ENCODE measurements at regions not wholly inside any gene's neighbourhood (a gene's known extent, or its start where the extent isn't known, plus 50 kb on each side); places are given as distances from the start of the nearest gene placed in this dataset.
"Not testable (repeated sequence)": the region's sequence is repeated elsewhere in the genome, so short reads cannot be mapped to it uniquely, and the experiment has no call there.

- not testable (repeated sequence) for H3K36me3 Mint-ChIP-seq
These were observed 632.7 kb downstream of the GALC start for GRCh38 chr14:87360246-87360645.

GRCh38 chr14:87351007-87351406 is 642.0 kb downstream of the GALC start:
- Mint-ChIP-seq H3K27me3 (no peaks in the 10 kb centered on the region), H3K4me1 (no peaks in the 10 kb centered on the region), H3K4me3 (no peak overlapping the region), H3K36me3 (no peaks in the 10 kb centered on the region), H3K27ac (no peak overlapping the region), H3K9me3 (peaks cover 4% of the 10 kb centered on the region)
- DNase-seq, result no peak
- POLR2A ChIA-PET, result no interaction called here
- no peak for ATAC-seq (ENCODE audit: low read depth)

More at GRCh38 chr14:87360246-87360645, 632.7 kb downstream of the GALC start:
- H3K27ac Mint-ChIP-seq; H3K4me1 Mint-ChIP-seq; ATAC-seq (ENCODE audit: low read depth); H3K4me3 Mint-ChIP-seq; H3K27me3 Mint-ChIP-seq; POLR2A ChIA-PET; DNase-seq; H3K9me3 Mint-ChIP-seq: not testable (repeated sequence)

- Mint-ChIP-seq H3K4me3 (no peak overlapping the region), H3K27me3 (no peaks in the 10 kb centered on the region), H3K9me3 (peaks cover 3% of the 10 kb centered on the region), H3K4me1 (no peaks in the 10 kb centered on the region), H3K27ac (no peak overlapping the region), H3K36me3 (no peaks in the 10 kb centered on the region)
- DNase-seq, result no peak
- no peak for ATAC-seq (ENCODE audit: low read depth)
- POLR2A ChIA-PET, result no interaction called here
These were observed 643.1 kb downstream of the GALC start for GRCh38 chr14:87349921-87350320.

GRCh38 chr14:87343652-87344051 is 649.3 kb downstream of the GALC start:
- H3K9me3 Mint-ChIP-seq, result peaks cover 4% of the 10 kb centered on the region
- POLR2A ChIA-PET, result no interaction called here

GRCh38 chr14:87334997-87335685 is 657.8 kb downstream of the GALC start:
- no peaks in the 10 kb centered on the region for H3K4me1 Mint-ChIP-seq
- H3K27me3 Mint-ChIP-seq, result no peaks in the 10 kb centered on the region
- ATAC-seq (ENCODE audit: low read depth) (no peak), DNase-seq (no peak)
- H3K9me3 Mint-ChIP-seq, result peaks cover 3% of the 10 kb centered on the region
- POLR2A ChIA-PET, result no interaction called here
- H3K27ac Mint-ChIP-seq, result no peak overlapping the region
- no peak overlapping the region for H3K4me3 Mint-ChIP-seq
- H3K36me3 Mint-ChIP-seq, result no peaks in the 10 kb centered on the region

More at GRCh38 chr14:87343652-87344051, 649.3 kb downstream of the GALC start:
- H3K4me3 Mint-ChIP-seq, result no peak overlapping the region
- H3K36me3 Mint-ChIP-seq, result no peaks in the 10 kb centered on the region
- ATAC-seq (ENCODE audit: low read depth) (no peak), DNase-seq (no peak)
- no peaks in the 10 kb centered on the region for H3K4me1 Mint-ChIP-seq
- H3K27me3 Mint-ChIP-seq, result no peaks in the 10 kb centered on the region
- no peak overlapping the region for H3K27ac Mint-ChIP-seq

GRCh38 chr14:87331991-87332390 is 661.0 kb downstream of the GALC start:
- peaks cover 1% of the 10 kb centered on the region for H3K9me3 Mint-ChIP-seq
- no peak for DNase-seq
- no peak overlapping the region for H3K4me3 Mint-ChIP-seq
- no peaks in the 10 kb centered on the region for H3K4me1 Mint-ChIP-seq
- H3K36me3 Mint-ChIP-seq, result no peaks in the 10 kb centered on the region
- POLR2A ChIA-PET, result no interaction called here
- no peaks in the 10 kb centered on the region for H3K27me3 Mint-ChIP-seq
- no peak for ATAC-seq (ENCODE audit: low read depth)
- H3K27ac Mint-ChIP-seq, result no peak overlapping the region

GRCh38 chr14:87325741-87326140 is 667.2 kb downstream of the GALC start:
- no peaks in the 10 kb centered on the region for H3K27me3 Mint-ChIP-seq
- no peak overlapping the region for H3K27ac Mint-ChIP-seq
- no peak for DNase-seq
- H3K9me3 Mint-ChIP-seq, result peaks cover 3% of the 10 kb centered on the region
- POLR2A ChIA-PET, result no interaction called here
- no peak for ATAC-seq (ENCODE audit: low read depth)
- H3K4me3 Mint-ChIP-seq, result no peak overlapping the region
- no peaks in the 10 kb centered on the region for H3K36me3 Mint-ChIP-seq
- no peaks in the 10 kb centered on the region for H3K4me1 Mint-ChIP-seq

- ATAC-seq (ENCODE audit: low read depth) (no peak), DNase-seq (no peak)
- no peaks in the 10 kb centered on the region for H3K4me1 Mint-ChIP-seq
- no peak overlapping the region for H3K4me3 Mint-ChIP-seq
- H3K27me3 Mint-ChIP-seq, result no peaks in the 10 kb centered on the region
- no peaks in the 10 kb centered on the region for H3K36me3 Mint-ChIP-seq
- H3K27ac Mint-ChIP-seq, result no peak overlapping the region
- POLR2A ChIA-PET, result no interaction called here
- H3K9me3 Mint-ChIP-seq, result peaks cover 3% of the 10 kb centered on the region
These were observed 669.8 kb downstream of the GALC start for GRCh38 chr14:87323191-87323590.

GRCh38 chr14:87321548-87321947 is 671.4 kb downstream of the GALC start:
- ATAC-seq (ENCODE audit: low read depth) (no peak), DNase-seq (no peak)
- Mint-ChIP-seq H3K9me3 (peaks cover 3% of the 10 kb centered on the region), H3K27ac (no peak overlapping the region), H3K27me3 (no peaks in the 10 kb centered on the region), H3K36me3 (no peaks in the 10 kb centered on the region), H3K4me3 (no peak overlapping the region), H3K4me1 (no peaks in the 10 kb centered on the region)
- POLR2A ChIA-PET, result no interaction called here

GRCh38 chr14:87312894-87313205 is 680.1 kb downstream of the GALC start:
- no peaks in the 10 kb centered on the region for H3K36me3 Mint-ChIP-seq
- no peaks in the 10 kb centered on the region for H3K4me1 Mint-ChIP-seq
- no peak for DNase-seq
- no peak for ATAC-seq (ENCODE audit: low read depth)
- no peak overlapping the region for H3K4me3 Mint-ChIP-seq
- H3K27me3 Mint-ChIP-seq, result no peaks in the 10 kb centered on the region
- peaks cover 8% of the 10 kb centered on the region for H3K9me3 Mint-ChIP-seq
- POLR2A ChIA-PET, result no interaction called here
- no peak overlapping the region for H3K27ac Mint-ChIP-seq

GRCh38 chr14:87312169-87312893 is 680.7 kb downstream of the GALC start:
- H3K4me3 Mint-ChIP-seq, result no peak overlapping the region
- no peak overlapping the region for H3K27ac Mint-ChIP-seq
- H3K27me3 Mint-ChIP-seq, result no peaks in the 10 kb centered on the region
- POLR2A ChIA-PET, result no interaction called here
- DNase-seq (no peak), ATAC-seq (ENCODE audit: low read depth) (no peak)
- H3K9me3 Mint-ChIP-seq, result peaks cover 8% of the 10 kb centered on the region
- H3K36me3 Mint-ChIP-seq, result no peaks in the 10 kb centered on the region
- no peaks in the 10 kb centered on the region for H3K4me1 Mint-ChIP-seq

- POLR2A ChIA-PET, result no interaction called here
- H3K9me3 Mint-ChIP-seq, result peaks cover 8% of the 10 kb centered on the region
- no peaks in the 10 kb centered on the region for H3K4me1 Mint-ChIP-seq
- no peaks in the 10 kb centered on the region for H3K27me3 Mint-ChIP-seq
- no peaks in the 10 kb centered on the region for H3K36me3 Mint-ChIP-seq
- no peak overlapping the region for H3K27ac Mint-ChIP-seq
- ATAC-seq (ENCODE audit: low read depth) (no peak), DNase-seq (no peak)
- H3K4me3 Mint-ChIP-seq, result no peak overlapping the region
These were observed 683.4 kb downstream of the GALC start for GRCh38 chr14:87309557-87309956.

GRCh38 chr14:87306409-87307168 is 686.4 kb downstream of the GALC start:
- peaks cover 6% of the 10 kb centered on the region for H3K9me3 Mint-ChIP-seq
- no peaks in the 10 kb centered on the region for H3K27me3 Mint-ChIP-seq
- H3K36me3 Mint-ChIP-seq, result no peaks in the 10 kb centered on the region
- POLR2A ChIA-PET, result no interaction called here
- H3K4me3 Mint-ChIP-seq, result no peak overlapping the region
- DNase-seq (no peak), ATAC-seq (ENCODE audit: low read depth) (no peak)
- H3K4me1 Mint-ChIP-seq, result no peaks in the 10 kb centered on the region
- no peak overlapping the region for H3K27ac Mint-ChIP-seq

- no peak for ATAC-seq (ENCODE audit: low read depth)
- no peak for DNase-seq
- Mint-ChIP-seq H3K4me1 (no peaks in the 10 kb centered on the region), H3K36me3 (no peaks in the 10 kb centered on the region), H3K27ac (no peak overlapping the region), H3K27me3 (no peaks in the 10 kb centered on the region), H3K4me3 (no peak overlapping the region), H3K9me3 (peaks cover 3% of the 10 kb centered on the region)
- POLR2A ChIA-PET, result no interaction called here
These were observed 687.6 kb downstream of the GALC start for GRCh38 chr14:87305345-87305744.
